ENCODE measurements at regions not wholly inside any gene's neighbourhood (a gene's known extent, or its start where the extent isn't known, plus 50 kb on each side); places are given as distances from the start of the nearest gene placed in this dataset.

DNA sequence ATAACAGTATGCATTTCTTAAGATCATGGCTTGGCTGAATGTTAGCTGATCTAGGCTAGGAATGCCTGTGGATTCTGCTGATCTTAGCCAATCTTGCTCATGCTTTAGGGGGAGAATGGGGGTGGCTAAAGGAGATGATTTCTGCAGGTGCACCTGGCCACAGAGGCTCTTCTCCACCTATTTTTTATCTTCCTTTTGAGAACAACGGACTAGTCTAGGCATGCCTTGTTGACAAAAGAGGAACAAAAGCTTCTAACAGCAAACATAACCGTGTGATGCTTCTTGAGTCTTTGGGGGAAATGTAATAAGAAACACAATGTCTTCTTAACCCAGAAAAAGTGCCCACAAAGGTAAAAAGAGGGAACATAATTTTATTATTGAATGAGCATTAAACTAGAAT is 743.5 kb downstream of the ARAP2 start:
- no peak overlapping the region for H3K4me3 ChIP-seq (ENCODE audit: low read depth, low read length)
- TF ChIP-seq CTCF (IDR thresholded peaks at IDR 0.05; ENCODE audit: borderline replicate concordance, insufficient read depth, low read depth, low read length), result no peak

DNA sequence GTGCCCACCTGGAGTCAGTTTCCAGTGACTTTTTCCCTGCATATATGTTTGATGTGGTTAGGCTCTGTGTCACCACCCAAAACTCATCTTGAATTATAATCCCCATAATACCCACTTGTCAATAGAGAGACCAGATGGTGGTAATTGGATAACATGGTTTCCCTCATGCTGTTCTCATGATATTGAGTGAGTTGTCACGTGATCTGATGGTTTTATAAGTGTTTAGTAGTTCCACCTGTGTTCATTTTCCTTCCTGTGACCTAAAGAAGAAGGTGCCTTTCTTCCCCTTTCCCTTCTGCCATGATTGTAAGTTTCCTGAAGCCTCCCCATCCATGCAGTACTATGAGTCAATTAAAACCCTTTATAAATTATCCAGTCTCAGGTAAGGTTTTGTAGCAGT is 740.9 kb downstream of the ARAP2 start:
- TF ChIP-seq CTCF (IDR thresholded peaks at IDR 0.05; ENCODE audit: borderline replicate concordance, insufficient read depth, low read depth, low read length), result no peak
- no peak overlapping the region for H3K4me3 ChIP-seq (ENCODE audit: low read depth, low read length)

DNA sequence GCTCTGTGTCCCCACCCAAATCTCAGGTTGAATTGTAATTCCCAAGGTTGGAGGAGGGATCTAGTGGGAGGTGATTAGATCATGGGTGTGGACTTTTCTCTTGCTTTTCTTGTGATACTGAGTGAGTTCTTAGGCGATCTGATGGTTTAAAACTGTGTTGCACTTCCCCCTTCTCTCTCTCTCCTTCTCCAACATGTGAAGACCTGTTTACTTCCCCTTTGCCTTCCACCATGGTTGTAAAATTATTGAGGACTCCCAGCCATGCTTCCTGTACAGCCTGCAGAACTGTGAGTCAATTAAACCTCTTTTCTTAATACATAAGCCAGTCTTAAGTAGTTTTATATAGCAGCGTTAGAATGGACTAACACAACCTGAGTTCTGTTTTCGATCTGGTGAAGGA is 738.2 kb downstream of the ARAP2 start:
- no peak for TF ChIP-seq CTCF (IDR thresholded peaks at IDR 0.05; ENCODE audit: borderline replicate concordance, insufficient read depth, low read depth, low read length)
- H3K4me3 ChIP-seq (ENCODE audit: low read depth, low read length), result no peak overlapping the region

- TF ChIP-seq CTCF (IDR thresholded peaks at IDR 0.05; ENCODE audit: borderline replicate concordance, insufficient read depth, low read depth, low read length), result no peak
- H3K4me3 ChIP-seq (ENCODE audit: low read depth, low read length), result no peak overlapping the region
These were observed 732.5 kb downstream of the ARAP2 start for GRCh38 chr4:35511851-35512250.

DNA sequence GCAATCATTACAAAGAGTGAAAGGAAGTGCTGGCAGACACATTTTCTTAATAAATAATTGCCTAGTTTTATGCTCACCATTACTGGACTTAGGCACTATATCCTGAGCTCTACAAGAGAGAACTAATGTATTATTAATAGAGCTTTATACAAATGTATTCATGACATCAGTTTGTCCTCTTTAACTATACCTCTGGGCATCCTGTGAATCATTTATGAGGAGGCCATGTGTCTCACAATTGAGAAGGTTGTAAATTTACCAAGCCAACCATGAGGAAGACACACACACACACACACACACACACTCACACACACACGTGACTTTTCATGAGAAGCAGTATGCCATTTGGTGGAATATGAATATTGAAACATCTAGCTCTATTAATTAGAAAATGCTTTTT is 728.2 kb downstream of the ARAP2 start:
- H3K4me3 ChIP-seq (ENCODE audit: low read depth, low read length), result no peak overlapping the region
- TF ChIP-seq CTCF (IDR thresholded peaks at IDR 0.05; ENCODE audit: borderline replicate concordance, insufficient read depth, low read depth, low read length), result no peak

DNA sequence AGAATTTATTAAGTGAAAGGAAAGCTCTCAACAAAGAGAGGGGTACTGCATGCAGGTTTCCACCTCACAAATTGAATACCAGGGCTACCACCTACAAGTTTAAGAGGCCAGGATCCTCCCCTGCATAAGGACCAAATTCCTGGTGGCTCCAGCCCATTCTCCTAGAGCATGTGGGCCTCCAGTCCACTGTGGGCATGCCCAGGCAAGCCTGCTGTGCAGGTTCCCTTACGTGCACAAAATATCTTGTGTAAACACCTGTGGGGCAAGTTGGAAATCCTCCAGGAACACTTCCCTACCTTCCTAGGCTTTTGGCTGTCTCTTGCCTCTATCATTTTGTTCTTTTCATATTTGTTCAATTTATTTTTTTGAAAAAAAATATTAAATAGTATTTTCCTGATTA is 724.3 kb downstream of the ARAP2 start:
- TF ChIP-seq CTCF (IDR thresholded peaks at IDR 0.05; ENCODE audit: borderline replicate concordance, insufficient read depth, low read depth, low read length), result no peak
- no peak overlapping the region for H3K4me3 ChIP-seq (ENCODE audit: low read depth, low read length)

DNA sequence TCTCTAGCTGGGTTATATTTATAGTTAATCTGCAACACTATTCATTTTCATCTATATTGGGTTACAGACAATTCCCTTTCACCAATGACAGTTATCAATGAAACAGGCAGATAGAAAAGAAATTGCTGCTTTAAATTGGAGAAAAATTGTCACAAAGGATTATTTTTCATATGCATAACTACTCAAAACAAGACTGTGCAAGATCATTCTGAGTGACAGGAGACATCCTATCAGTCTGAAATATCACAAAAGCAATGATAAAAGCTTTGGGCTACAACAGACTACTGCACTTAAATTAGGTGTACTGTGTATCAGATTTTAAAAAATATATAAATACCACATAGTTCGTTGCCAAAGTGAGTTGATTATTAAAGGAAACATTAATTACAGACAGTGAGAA is 722.6 kb downstream of the ARAP2 start:
- TF ChIP-seq CTCF (IDR thresholded peaks at IDR 0.05; ENCODE audit: borderline replicate concordance, insufficient read depth, low read depth, low read length), result no peak
- H3K4me3 ChIP-seq (ENCODE audit: low read depth, low read length), result no peak overlapping the region

Measured in GM12875 (cell line).